ENCODE measurements at regions not wholly inside any gene's neighbourhood (a gene's known extent, or its start where the extent isn't known, plus 50 kb on each side); places are given as distances from the start of the nearest gene placed in this dataset.

GRCh38 chr21:38148046-38148445, 108.7 kb upstream of the KCNJ15 start:
- Histone ChIP-seq H3K27ac (no peak overlapping the region), H3K79me2 (ENCODE audit: insufficient read depth) (no peaks in the 10 kb centered on the region), H4K20me1 (ENCODE audit: insufficient read depth) (no peaks in the 10 kb centered on the region), H3F3A (ENCODE audit: insufficient read depth) (0 out of 2 replicates have a peak, but pooled peaks cover 6% of the 10 kb centered on the region), H3K9ac (no peak overlapping the region), H3K9me3 (ENCODE audit: low read depth) (no peaks in the 10 kb centered on the region), H3K4me2 (ENCODE audit: unreplicated experiment) (no peak overlapping the region), H3K27me3 (replicated peaks; ENCODE audit: insufficient read depth) (no peaks in the 10 kb centered on the region), H3K4me1 (ENCODE audit: insufficient read depth) (peaks cover 13% of the 10 kb centered on the region), H3K9me2 (ENCODE audit: insufficient read depth) (no peaks in the 10 kb centered on the region), H3K36me3 (ENCODE audit: low read depth) (no peaks in the 10 kb centered on the region), H2AFZ (no peak overlapping the region), H3K4me3 (no peak overlapping the region)
- DNase-seq = no peak
- no peak for TF ChIP-seq EZH2 (IDR thresholded peaks at IDR 0.05; ENCODE audit: insufficient read depth, poor library complexity, severe bottlenecking)
- no peak for TF ChIP-seq EZH2phosphoT487 (IDR thresholded peaks at IDR 0.05; ENCODE audit: insufficient read depth, low read depth)
- 48 to 72% methylated on average over 1 of the region's 1 CpG for whole genome bisulfite sequencing, 2 experiments (ENCODE audit: low coverage in 1 of 2, low lambda C conversion rate in 2 of 2, missing lambda C conversion rate in 2 of 2)
- in situ Hi-C loops (cut with MboI) = no loop called here

GRCh38 chr21:38151021-38151645, 105.7 kb upstream of the KCNJ15 start:
- Histone ChIP-seq H3K36me3 (ENCODE audit: low read depth) (no peaks in the 10 kb centered on the region), H3K9me2 (ENCODE audit: insufficient read depth) (no peaks in the 10 kb centered on the region), H3F3A (ENCODE audit: insufficient read depth) (peaks cover 14% of the 10 kb centered on the region; the same call in 1 of the 2 replicates), H4K20me1 (ENCODE audit: insufficient read depth) (no peaks in the 10 kb centered on the region), H3K79me2 (ENCODE audit: insufficient read depth) (no peaks in the 10 kb centered on the region), H3K9ac (no peak overlapping the region), H3K4me3 (no peak overlapping the region), H2AFZ (no peak overlapping the region), H3K4me1 (ENCODE audit: insufficient read depth) (peaks cover 23% of the 10 kb centered on the region), H3K4me2 (ENCODE audit: unreplicated experiment) (no peak overlapping the region), H3K27me3 (replicated peaks; ENCODE audit: insufficient read depth) (no peaks in the 10 kb centered on the region), H3K9me3 (ENCODE audit: low read depth) (no peaks in the 10 kb centered on the region), H3K27ac (no peak overlapping the region)
- TF ChIP-seq EZH2 (IDR thresholded peaks at IDR 0.05; ENCODE audit: insufficient read depth, poor library complexity, severe bottlenecking) = no peak
- no peak for TF ChIP-seq EZH2phosphoT487 (IDR thresholded peaks at IDR 0.05; ENCODE audit: insufficient read depth, low read depth)
- 72 to 73% methylated on average over 1 of the region's 1 CpG for whole genome bisulfite sequencing, 2 experiments (ENCODE audit: low coverage in 1 of 2, low lambda C conversion rate in 2 of 2, missing lambda C conversion rate in 2 of 2)
- in situ Hi-C loops (cut with MboI) = no loop called here
- DNase-seq = no peak

- in situ Hi-C loops (cut with MboI) = no loop called here
- peak; percentile 65 for DNase-seq
- no peak overlapping the region for H3K4me3 ChIP-seq
Measured at GRCh38 chr21:38156200-38156599, 100.6 kb upstream of the KCNJ15 start.

GRCh38 chr21:38159355-38159754, 97.4 kb upstream of the KCNJ15 start:
- H3K36me3 ChIP-seq (ENCODE audit: low read depth) = no peaks in the 10 kb centered on the region
- no peak overlapping the region; the same call in 1 of the 2 replicates for H3K4me3 ChIP-seq
- no peak overlapping the region for H2AFZ ChIP-seq
- WGBS, 2 experiments (ENCODE audit: low coverage in 1 of 2, low lambda C conversion rate in 2 of 2, missing lambda C conversion rate in 2 of 2) = 2 to 7% methylated on average over 3 of the region's 3 CpGs
- H3F3A ChIP-seq (ENCODE audit: insufficient read depth) = peaks cover 14% of the 10 kb centered on the region
- no peak overlapping the region for H3K9ac ChIP-seq
- no peaks in the 10 kb centered on the region for H3K79me2 ChIP-seq (ENCODE audit: insufficient read depth)
- peak overlapping the region; percentile 36 for H3K4me2 ChIP-seq (ENCODE audit: unreplicated experiment)
- H3K4me1 ChIP-seq (ENCODE audit: insufficient read depth) = peaks cover 34% of the 10 kb centered on the region
- H4K20me1 ChIP-seq (ENCODE audit: insufficient read depth) = no peaks in the 10 kb centered on the region
- DNase-seq = peak; percentile 88
- 0 out of 2 replicates have a peak overlapping the region, but pooled peaks have one; percentile 3 for H3K27ac ChIP-seq
- TF ChIP-seq EZH2 (IDR thresholded peaks at IDR 0.05; ENCODE audit: insufficient read depth, poor library complexity, severe bottlenecking) = no peak
- TF ChIP-seq EZH2phosphoT487 (IDR thresholded peaks at IDR 0.05; ENCODE audit: insufficient read depth, low read depth) = no peak
- H3K27me3 ChIP-seq (replicated peaks; ENCODE audit: insufficient read depth) = no peaks in the 10 kb centered on the region
- in situ Hi-C loops (cut with MboI) = no loop called here
- no peaks in the 10 kb centered on the region for H3K9me3 ChIP-seq (ENCODE audit: low read depth)
- no peaks in the 10 kb centered on the region for H3K9me2 ChIP-seq (ENCODE audit: insufficient read depth)

More at GRCh38 chr21:38156200-38156599, 100.6 kb upstream of the KCNJ15 start:
- H3K4me1 ChIP-seq (ENCODE audit: insufficient read depth) = peaks cover 39% of the 10 kb centered on the region
- peak overlapping the region; percentile 45 for H3K4me2 ChIP-seq (ENCODE audit: unreplicated experiment)
- no peak overlapping the region for H2AFZ ChIP-seq
- TF ChIP-seq EZH2phosphoT487 (IDR thresholded peaks at IDR 0.05; ENCODE audit: insufficient read depth, low read depth) (no peak), EZH2 (IDR thresholded peaks at IDR 0.05; ENCODE audit: insufficient read depth, poor library complexity, severe bottlenecking) (no peak)
- no peaks in the 10 kb centered on the region for H4K20me1 ChIP-seq (ENCODE audit: insufficient read depth)
- peaks cover 19% of the 10 kb centered on the region for H3F3A ChIP-seq (ENCODE audit: insufficient read depth)
- H3K36me3 ChIP-seq (ENCODE audit: low read depth) = no peaks in the 10 kb centered on the region
- no peaks in the 10 kb centered on the region for H3K9me2 ChIP-seq (ENCODE audit: insufficient read depth)
- H3K27me3 ChIP-seq (replicated peaks; ENCODE audit: insufficient read depth) = no peaks in the 10 kb centered on the region
- WGBS, 2 experiments (ENCODE audit: low coverage in 1 of 2, low lambda C conversion rate in 2 of 2, missing lambda C conversion rate in 2 of 2) = 8 to 10% methylated on average over 2 of the region's 2 CpGs
- no peak overlapping the region for H3K9ac ChIP-seq
- H3K79me2 ChIP-seq (ENCODE audit: insufficient read depth) = no peaks in the 10 kb centered on the region
- peak overlapping the region; percentile 35 for H3K27ac ChIP-seq
- H3K9me3 ChIP-seq (ENCODE audit: low read depth) = no peaks in the 10 kb centered on the region
